Osteocyte (in vitro differentiated cells): ENCODE measurements at regions not wholly inside any gene's neighbourhood (a gene's known extent, or its start where the extent isn't known, plus 50 kb on each side); places are given as distances from the start of the nearest gene placed in this dataset.

Experiments used
- DNase-seq: peaks from one replicate; pipeline ENCODE4 v3.0.0; 2021; ENCODE audit warnings: mixed read lengths; ENCODE audit not compliant: unreplicated experiment; ENCODE audit errors: extremely low spot score
- H3K27ac Mint-ChIP-seq: one replicate; pipeline ENCODE4 v1.8.0; 2021; ENCODE audit warnings: mild to moderate bottlenecking, mixed read lengths; ENCODE audit not compliant: unreplicated experiment
- H3K27me3 Mint-ChIP-seq: one replicate; pipeline ENCODE4 v1.8.0; 2021; ENCODE audit warnings: mixed read lengths; ENCODE audit not compliant: unreplicated experiment
- H3K36me3 Mint-ChIP-seq: one replicate; pipeline ENCODE4 v1.8.0; 2021; ENCODE audit warnings: mixed read lengths; ENCODE audit not compliant: unreplicated experiment
- H3K4me1 Mint-ChIP-seq: one replicate; pipeline ENCODE4 v1.8.0; 2021; ENCODE audit warnings: mixed read lengths; ENCODE audit not compliant: unreplicated experiment
- H3K4me3 Mint-ChIP-seq: one replicate; pipeline ENCODE4 v1.8.0; 2021; ENCODE audit warnings: mild to moderate bottlenecking, moderate library complexity, mixed read lengths; ENCODE audit not compliant: unreplicated experiment
- H3K9me3 Mint-ChIP-seq: one replicate; pipeline ENCODE4 v1.8.0; 2021; ENCODE audit warnings: mixed read lengths; ENCODE audit not compliant: unreplicated experiment
- TF ChIP-seq, protein P1 (sequence below): fragments of 200-600 bp; sonication (generic); IDR thresholded peaks from 2 replicates; pipeline ENCODE4 v1.5.0; 2021; ENCODE audit warnings: antibody characterized with exemption, mild to moderate bottlenecking, moderate library complexity

DNA sequence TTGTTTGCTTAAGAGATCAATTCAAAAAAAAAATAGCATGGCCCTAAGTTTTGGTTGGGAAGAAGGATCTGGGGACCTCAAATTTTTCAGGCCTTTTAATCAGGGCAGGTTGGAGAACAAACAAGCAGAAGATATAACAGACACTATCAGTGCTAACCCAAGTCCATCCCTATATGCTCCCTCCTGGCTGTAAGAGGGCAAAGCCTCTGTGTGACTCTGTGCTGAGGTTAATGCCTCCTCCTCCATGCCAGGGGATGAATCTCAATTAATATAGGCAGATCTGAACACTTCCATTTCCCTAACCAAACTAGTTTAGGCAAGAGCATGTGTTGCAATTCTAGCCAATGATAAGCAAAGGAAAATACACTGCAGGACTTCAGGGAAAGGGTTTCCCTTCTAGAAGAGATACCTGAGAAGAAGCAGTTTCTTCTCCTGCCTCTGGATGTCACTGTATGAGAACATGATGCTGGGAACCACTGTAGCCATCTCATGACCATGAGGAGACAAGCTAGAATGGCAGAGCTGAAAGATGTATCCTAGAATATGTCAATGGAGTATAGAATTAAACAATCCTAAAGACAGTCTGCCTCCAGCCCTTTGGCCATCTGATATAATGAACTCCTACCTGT is 76.0 kb downstream of the CHD9NB start:
- Mint-ChIP-seq H3K27me3 (peaks cover 23% of the 10 kb centered on the region), H3K27ac (no peak overlapping the region), H3K4me3 (no peak overlapping the region), H3K4me1 (no peaks in the 10 kb centered on the region), H3K36me3 (no peaks in the 10 kb centered on the region), H3K9me3 (no peaks in the 10 kb centered on the region)
- TF ChIP-seq, protein P1, sequence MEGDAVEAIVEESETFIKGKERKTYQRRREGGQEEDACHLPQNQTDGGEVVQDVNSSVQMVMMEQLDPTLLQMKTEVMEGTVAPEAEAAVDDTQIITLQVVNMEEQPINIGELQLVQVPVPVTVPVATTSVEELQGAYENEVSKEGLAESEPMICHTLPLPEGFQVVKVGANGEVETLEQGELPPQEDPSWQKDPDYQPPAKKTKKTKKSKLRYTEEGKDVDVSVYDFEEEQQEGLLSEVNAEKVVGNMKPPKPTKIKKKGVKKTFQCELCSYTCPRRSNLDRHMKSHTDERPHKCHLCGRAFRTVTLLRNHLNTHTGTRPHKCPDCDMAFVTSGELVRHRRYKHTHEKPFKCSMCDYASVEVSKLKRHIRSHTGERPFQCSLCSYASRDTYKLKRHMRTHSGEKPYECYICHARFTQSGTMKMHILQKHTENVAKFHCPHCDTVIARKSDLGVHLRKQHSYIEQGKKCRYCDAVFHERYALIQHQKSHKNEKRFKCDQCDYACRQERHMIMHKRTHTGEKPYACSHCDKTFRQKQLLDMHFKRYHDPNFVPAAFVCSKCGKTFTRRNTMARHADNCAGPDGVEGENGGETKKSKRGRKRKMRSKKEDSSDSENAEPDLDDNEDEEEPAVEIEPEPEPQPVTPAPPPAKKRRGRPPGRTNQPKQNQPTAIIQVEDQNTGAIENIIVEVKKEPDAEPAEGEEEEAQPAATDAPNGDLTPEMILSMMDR = peak; percentile 53
- no peak for DNase-seq

DNA sequence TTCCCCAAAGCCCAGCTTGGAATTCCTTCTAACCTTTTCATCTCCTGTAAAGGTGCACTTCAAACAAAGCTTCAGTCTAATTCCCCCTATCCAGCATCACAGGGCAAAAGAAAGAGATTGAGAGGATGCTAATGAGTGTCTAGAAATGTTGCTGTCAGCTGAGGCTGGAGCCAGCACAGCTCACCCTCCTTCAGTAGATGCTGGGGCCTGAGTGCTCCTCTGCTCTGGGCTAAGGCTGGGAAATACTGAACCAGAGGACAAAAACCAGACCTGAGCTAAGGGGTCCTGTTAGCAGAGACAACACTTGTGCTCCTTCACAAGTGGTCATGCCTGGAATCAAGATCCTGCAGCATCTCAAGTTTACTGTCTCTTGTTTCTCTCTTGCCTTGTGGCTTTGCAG is 85.0 kb downstream of the CHD9NB start:
- no peaks in the 10 kb centered on the region for H3K4me1 Mint-ChIP-seq
- DNase-seq = no peak
- H3K27ac Mint-ChIP-seq = no peak overlapping the region
- no peaks in the 10 kb centered on the region for H3K9me3 Mint-ChIP-seq
- TF ChIP-seq, protein P1 = no peak
- no peaks in the 10 kb centered on the region for H3K36me3 Mint-ChIP-seq
- no peak overlapping the region for H3K4me3 Mint-ChIP-seq
- peaks cover 10% of the 10 kb centered on the region for H3K27me3 Mint-ChIP-seq

DNA sequence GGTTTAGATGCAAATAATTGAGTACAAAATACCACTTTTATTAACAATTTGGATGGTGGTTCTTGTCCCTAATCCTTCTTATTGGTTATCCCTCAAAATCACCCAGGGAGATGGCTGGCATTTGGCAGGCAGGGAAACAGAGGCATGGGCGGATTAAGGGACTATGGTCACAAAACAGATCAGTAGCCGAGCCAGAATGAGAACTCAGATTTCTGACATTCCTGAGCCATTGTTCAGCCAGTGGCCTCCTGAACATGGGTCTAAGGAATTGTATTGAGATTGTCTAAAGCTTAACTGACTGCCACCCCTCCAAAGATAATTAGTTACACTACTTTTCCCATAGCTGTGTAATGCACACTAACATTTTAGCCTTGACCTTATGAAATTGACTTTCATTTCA is 88.4 kb downstream of the CHD9NB start:
- Mint-ChIP-seq H3K27me3 (peaks cover 5% of the 10 kb centered on the region), H3K27ac (no peak overlapping the region)

DNA sequence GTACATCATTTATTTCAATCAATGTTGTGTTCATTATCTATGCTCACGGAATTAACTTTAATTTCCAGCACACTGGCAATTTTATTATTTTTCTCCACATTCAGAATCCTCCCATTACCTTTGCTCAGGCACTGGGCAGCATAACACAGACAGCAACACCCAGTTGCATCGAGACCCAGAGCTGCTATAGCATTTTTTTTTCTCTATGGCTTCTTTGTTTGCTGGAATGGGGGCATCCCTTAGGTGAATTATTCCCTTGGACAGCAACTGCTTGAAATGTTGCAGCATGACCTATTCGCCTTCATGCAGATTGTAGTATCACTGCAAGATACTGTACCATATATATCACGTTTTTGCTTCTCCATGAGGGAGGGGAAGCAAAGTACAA is 88.8 kb downstream of the CHD9NB start:
- H3K9me3 Mint-ChIP-seq = no peaks in the 10 kb centered on the region
- no peak overlapping the region for H3K4me3 Mint-ChIP-seq
- H3K36me3 Mint-ChIP-seq = no peaks in the 10 kb centered on the region
- TF ChIP-seq, protein P1 = no peak
- peaks cover 5% of the 10 kb centered on the region for H3K27me3 Mint-ChIP-seq
- no peak overlapping the region for H3K27ac Mint-ChIP-seq
- H3K4me1 Mint-ChIP-seq = no peaks in the 10 kb centered on the region
- DNase-seq = no peak

More for the DNA sequence above, 88.4 kb downstream of the CHD9NB start:
- Mint-ChIP-seq H3K4me3 (no peak overlapping the region), H3K4me1 (no peaks in the 10 kb centered on the region), H3K9me3 (no peaks in the 10 kb centered on the region), H3K36me3 (no peaks in the 10 kb centered on the region)
- TF ChIP-seq, protein P1 = no peak
- no peak for DNase-seq

DNA sequence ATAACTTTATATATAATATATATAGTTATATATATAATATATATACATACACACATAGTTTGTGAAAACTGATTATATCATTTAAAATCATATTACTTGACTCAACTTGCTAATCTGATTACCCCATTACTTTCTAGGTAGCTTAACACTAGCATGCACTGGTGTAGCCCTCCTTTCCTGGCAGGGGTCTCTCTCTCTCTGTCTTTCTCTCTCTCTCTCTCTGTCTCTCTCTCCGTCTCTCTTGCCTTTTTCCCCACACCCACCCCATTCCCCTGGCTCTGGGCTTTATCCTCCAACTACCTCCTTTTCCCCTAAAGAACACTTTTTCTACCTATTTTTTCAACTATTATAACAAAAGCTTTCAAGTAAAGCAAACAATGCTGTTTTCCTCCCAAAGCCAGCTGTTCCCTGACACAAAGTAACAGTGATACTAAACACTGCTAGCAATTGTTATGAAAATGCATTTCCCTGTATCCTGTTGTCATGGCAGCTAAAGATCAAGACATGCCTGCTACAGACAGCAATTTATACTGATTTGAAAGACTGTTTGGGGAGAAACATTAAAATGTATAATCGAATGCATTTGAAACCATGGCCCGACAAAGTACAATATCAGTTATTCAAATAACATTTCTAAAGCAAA is 89.4 kb downstream of the CHD9NB start:
- TF ChIP-seq, protein P1 = no peak

More for the DNA sequence above, 89.4 kb downstream of the CHD9NB start:
- no peaks in the 10 kb centered on the region for H3K9me3 Mint-ChIP-seq
- H3K27me3 Mint-ChIP-seq = peaks cover 5% of the 10 kb centered on the region
- no peaks in the 10 kb centered on the region for H3K36me3 Mint-ChIP-seq
- no peaks in the 10 kb centered on the region for H3K4me1 Mint-ChIP-seq
- H3K27ac Mint-ChIP-seq = no peak overlapping the region
- no peak overlapping the region for H3K4me3 Mint-ChIP-seq
- DNase-seq = no peak
